Renal cortical epithelial cell (primary cell): ENCODE measurements at regions not wholly inside any gene's neighbourhood (a gene's known extent, or its start where the extent isn't known, plus 50 kb on each side); places are given as distances from the start of the nearest gene placed in this dataset.
A peak's percentile ranks its signal among the peaks of the same experiment; 100 is the strongest.

ENCODE experiments used
- DNase-seq: peaks from one replicate; pipeline ENCODE4 v3.0.0-alpha.2; 2011; ENCODE audit warnings: low read depth

- no peak for DNase-seq
Observed at GRCh38 chrX:141759238-141759637, 60.7 kb upstream of the SPANXD start.

DNA sequence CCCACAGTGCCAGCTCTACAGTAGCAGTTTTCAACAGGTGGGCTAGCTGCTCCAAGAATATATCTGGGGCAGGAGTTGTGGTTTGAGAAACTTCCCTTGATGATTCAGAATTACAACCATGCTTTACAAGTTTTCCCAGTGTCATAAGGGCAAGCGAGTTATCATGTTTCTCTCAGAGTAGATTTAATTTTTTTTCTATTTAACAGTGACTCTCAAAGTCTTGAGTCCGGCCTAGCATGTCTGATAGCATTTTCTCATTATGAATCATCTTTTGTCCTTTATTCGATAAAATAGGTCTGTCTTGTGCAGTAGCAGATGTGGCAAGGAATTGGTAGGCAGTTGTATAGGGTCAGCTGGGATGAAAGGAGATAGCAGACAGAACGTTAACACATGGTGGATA, 62.2 kb upstream of the SPANXD start:
- peak; percentile 3 for DNase-seq

- DNase-seq, result no peak
Observed at GRCh38 chrX:141787655-141788054, 50.5 kb upstream of the MAGEC3 start.
